Stomach (tissue), 4 donors: ENCODE measurements at regions not wholly inside any gene's neighbourhood (a gene's known extent, or its start where the extent isn't known, plus 50 kb on each side); places are given as distances from the start of the nearest gene placed in this dataset.

ENCODE experiments used
- EP300 ChIP-seq: sonication (generic); formaldehyde crosslinking; IDR thresholded peaks from one replicate; pipeline ENCODE4 v1.6.1; 2017; ENCODE audit warnings: antibody characterized with exemption
- POLR2A ChIP-seq, 4 donors: fragments of 450-650 bp; IDR thresholded peaks; one replicate each; pipeline ENCODE4 v1.6.1; 2016; ENCODE audit warnings: antibody characterized with exemption in 4 of 4, control low read depth in 2 of 4, mild to moderate bottlenecking in 1 of 4, moderate library complexity in 1 of 4
- POLR2AphosphoS5 ChIP-seq, 3 donors: sonication (generic); formaldehyde crosslinking; IDR thresholded peaks; one replicate each; pipeline ENCODE4 v1.6.1; 2016; ENCODE audit warnings: antibody characterized with exemption in 3 of 3
- TF ChIP-seq, protein P1 (sequence below), 7 experiments: fragments of 450-650 bp in 4 of 7; fragments of 200-600 bp in 3 of 7; sonication (generic) in 3 of 7; IDR thresholded peaks; one replicate each; pipeline ENCODE4 v1.5.1; 2016 to 2019; ENCODE audit warnings: antibody characterized with exemption in 7 of 7, control low read depth in 2 of 7, mild to moderate bottlenecking in 1 of 7

DNA sequence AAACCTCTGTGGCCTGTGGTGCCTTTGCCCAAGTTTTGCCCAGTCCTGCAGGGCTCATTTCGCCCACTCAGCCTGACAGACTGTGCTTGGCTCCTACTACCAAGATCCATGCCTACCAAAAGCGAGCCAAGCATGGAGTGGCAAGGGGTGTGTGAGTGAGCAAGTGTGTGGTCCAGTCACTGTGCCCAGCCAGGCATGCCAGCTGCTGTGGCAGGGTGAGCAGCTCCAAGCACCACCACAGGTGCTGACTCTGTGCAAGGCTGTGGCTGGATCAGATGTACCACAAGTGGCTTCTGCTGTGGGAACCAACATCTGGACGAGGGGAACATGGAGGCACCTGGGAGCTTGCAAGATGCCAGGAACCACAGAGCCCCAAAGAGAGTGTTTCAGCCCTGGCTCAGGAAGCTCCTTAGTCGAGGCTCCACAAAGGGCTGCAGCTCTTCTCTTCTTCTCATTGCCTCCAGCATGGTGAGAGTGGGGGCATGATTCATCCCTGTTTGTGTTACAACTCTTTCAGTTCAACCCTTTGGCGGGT lies 1564.2 kb upstream of the MIR17HG start:
- TF ChIP-seq, protein P1, sequence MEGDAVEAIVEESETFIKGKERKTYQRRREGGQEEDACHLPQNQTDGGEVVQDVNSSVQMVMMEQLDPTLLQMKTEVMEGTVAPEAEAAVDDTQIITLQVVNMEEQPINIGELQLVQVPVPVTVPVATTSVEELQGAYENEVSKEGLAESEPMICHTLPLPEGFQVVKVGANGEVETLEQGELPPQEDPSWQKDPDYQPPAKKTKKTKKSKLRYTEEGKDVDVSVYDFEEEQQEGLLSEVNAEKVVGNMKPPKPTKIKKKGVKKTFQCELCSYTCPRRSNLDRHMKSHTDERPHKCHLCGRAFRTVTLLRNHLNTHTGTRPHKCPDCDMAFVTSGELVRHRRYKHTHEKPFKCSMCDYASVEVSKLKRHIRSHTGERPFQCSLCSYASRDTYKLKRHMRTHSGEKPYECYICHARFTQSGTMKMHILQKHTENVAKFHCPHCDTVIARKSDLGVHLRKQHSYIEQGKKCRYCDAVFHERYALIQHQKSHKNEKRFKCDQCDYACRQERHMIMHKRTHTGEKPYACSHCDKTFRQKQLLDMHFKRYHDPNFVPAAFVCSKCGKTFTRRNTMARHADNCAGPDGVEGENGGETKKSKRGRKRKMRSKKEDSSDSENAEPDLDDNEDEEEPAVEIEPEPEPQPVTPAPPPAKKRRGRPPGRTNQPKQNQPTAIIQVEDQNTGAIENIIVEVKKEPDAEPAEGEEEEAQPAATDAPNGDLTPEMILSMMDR (IDR thresholded peaks at IDR 0.05): no peak
- TF ChIP-seq POLR2A (IDR thresholded peaks at IDR 0.05): no peak
- TF ChIP-seq POLR2AphosphoS5 (IDR thresholded peaks at IDR 0.05): no peak
- TF ChIP-seq EP300: no peak
